Adipocyte (in vitro differentiated cells): ENCODE measurements at regions not wholly inside any gene's neighbourhood (a gene's known extent, or its start where the extent isn't known, plus 50 kb on each side); places are given as distances from the start of the nearest gene placed in this dataset.

Experiments used
- DNase-seq: peaks from one replicate; pipeline ENCODE4 v3.0.0-alpha.2; 2015; ENCODE audit warnings: low read depth
- H3K27me3 ChIP-seq: replicated peaks from 2 replicates; pipeline ENCODE4 v1.7.0; 2013; ENCODE audit warnings: mild to moderate bottlenecking, low read length, moderate library complexity; ENCODE audit not compliant: control insufficient read depth, insufficient read depth
- H3K36me3 ChIP-seq: 2 replicates; pipeline ENCODE4 v1.7.0; 2013; ENCODE audit warnings: low read length, mild to moderate bottlenecking, moderate library complexity; ENCODE audit not compliant: control insufficient read depth, insufficient read depth, severe bottlenecking
- H3K4me1 ChIP-seq: 2 replicates; pipeline ENCODE4 v1.7.0; 2013; ENCODE audit warnings: mild to moderate bottlenecking, low read length, moderate library complexity; ENCODE audit not compliant: control insufficient read depth, insufficient read depth
- H3K4me3 ChIP-seq: 2 replicates; pipeline ENCODE4 v1.7.0; 2013; ENCODE audit warnings: mild to moderate bottlenecking, low read length, moderate library complexity
- H3K9ac ChIP-seq: 2 replicates; pipeline ENCODE4 v1.7.0; 2013; ENCODE audit warnings: mild to moderate bottlenecking, low read length, moderate library complexity
- H3K9me3 ChIP-seq: 2 replicates; pipeline ENCODE4 v1.7.0; 2013; ENCODE audit warnings: mild to moderate bottlenecking, low read length, moderate library complexity; ENCODE audit not compliant: control insufficient read depth

DNA sequence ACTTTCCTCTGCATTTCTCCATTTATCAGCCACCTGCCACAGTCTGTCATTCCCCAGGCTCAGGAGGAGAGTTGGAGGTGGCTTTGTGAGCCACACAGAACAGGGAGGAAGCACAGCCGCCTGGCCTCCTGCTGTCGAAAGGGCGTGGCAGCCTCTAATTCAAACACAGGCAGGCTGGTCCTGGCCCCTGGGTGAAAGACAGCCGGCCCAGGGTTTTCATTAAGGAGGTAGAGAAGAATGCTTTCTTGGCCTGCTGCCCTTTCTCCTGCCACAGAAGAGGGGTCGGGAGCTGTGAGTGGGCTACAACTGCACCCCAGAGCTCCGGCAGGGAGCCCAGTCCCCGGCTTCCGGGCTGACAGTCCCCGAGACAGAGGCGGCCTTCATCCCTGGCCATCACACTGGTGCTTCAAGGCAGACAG is 108.6 kb upstream of the FZD10 start:
- Histone ChIP-seq H3K4me3 (no peak overlapping the region), H3K27me3 (peaks cover 8% of the 10 kb centered on the region), H3K9ac (no peak overlapping the region), H3K9me3 (no peaks in the 10 kb centered on the region), H3K4me1 (no peaks in the 10 kb centered on the region), H3K36me3 (no peaks in the 10 kb centered on the region)
- DNase-seq = no peak

DNA sequence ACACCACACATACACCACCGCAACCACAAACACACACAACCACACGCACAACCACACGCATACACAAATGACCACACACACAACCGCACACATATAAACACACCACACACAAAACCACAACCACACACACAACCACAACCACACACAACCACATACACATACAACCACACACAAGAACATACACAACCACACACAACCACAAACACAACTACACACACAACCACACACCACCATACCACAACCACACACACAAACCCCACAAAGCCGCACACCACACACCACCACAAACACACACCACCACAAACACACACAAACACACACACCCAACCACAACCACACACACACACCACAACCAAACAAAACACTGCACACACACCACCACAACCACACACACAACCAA is 107.5 kb upstream of the FZD10 start:
- Histone ChIP-seq H3K4me1 (no peaks in the 10 kb centered on the region), H3K9ac (no peak overlapping the region), H3K9me3 (no peaks in the 10 kb centered on the region), H3K4me3 (no peak overlapping the region), H3K27me3 (peaks cover 19% of the 10 kb centered on the region), H3K36me3 (no peaks in the 10 kb centered on the region)
- DNase-seq = no peak

DNA sequence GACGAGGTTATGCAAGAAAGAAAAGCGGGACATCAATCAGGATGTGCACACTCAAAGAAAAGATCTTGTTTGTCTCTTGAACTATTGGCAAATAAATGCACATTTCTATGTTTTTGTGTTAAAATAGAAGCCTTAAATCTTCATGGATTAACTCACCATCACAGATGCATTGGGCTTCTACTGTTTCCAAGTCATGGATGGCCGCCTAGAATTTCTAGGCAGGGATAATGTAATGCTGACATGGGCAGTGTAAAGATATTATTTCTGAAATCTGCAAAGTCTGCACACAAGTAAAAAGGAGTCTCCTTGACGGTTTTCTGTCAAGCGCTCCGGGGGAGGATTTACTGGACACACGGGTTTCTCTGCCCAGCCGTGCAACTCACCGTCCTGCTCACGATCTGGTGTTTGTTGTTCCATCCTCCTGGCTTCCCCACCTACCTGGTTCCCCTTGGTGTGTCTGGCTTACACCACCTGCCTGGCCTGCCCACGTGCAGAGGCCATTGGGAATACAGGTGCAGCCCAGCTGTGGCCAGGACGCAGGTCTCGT is 103.3 kb upstream of the FZD10 start:
- Histone ChIP-seq H3K36me3 (no peaks in the 10 kb centered on the region), H3K9ac (no peak overlapping the region), H3K4me1 (no peaks in the 10 kb centered on the region), H3K4me3 (no peak overlapping the region), H3K9me3 (peaks cover 4% of the 10 kb centered on the region), H3K27me3 (peaks cover 11% of the 10 kb centered on the region)
- no peak for DNase-seq

DNA sequence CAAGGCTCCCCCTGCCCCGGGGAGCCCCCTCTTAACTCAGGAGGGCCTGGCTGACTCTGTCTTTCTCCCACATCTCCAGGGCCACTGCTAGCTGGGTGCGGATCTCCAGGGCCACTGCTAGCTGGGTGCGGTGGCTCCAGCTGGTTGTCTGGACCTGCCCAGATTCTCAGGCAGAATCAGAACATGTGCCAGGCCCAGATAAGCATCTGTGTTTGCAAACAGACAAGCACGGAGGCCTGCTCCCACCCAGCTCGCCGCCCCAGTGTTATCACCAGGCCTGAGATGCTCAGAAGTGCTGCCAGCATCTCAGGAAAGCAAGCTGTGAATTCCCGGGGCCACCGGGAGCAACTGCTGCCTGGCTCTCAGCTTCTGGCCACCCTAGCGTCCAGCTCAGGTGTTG is 98.4 kb upstream of the FZD10 start:
- no peak overlapping the region for H3K4me3 ChIP-seq
- H3K27me3 ChIP-seq = peaks cover 10% of the 10 kb centered on the region
- H3K4me1 ChIP-seq = no peaks in the 10 kb centered on the region
- no peaks in the 10 kb centered on the region for H3K36me3 ChIP-seq
- H3K9ac ChIP-seq = no peak overlapping the region
- DNase-seq = no peak
- H3K9me3 ChIP-seq = peaks cover 4% of the 10 kb centered on the region

DNA sequence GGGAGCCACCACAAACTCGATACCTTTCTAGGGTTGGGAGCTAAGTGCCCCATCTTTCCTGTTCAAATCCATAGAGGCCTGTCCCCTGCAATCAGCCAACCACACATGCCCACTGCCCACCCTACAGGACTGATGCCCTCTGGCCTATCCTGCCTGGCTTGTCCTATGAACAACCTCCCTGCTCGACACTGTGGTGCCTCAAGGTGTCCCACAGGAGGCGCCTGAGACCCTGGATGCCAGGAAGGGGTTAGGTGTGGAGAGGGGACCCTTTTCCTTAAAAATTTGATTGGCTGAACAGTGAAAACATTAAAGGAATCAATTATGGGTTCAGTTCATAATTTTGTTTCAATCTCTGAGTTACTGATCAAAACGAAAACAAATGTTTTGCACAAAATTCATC is 97.3 kb upstream of the FZD10 start:
- Histone ChIP-seq H3K36me3 (no peaks in the 10 kb centered on the region), H3K4me1 (no peaks in the 10 kb centered on the region), H3K27me3 (no peaks in the 10 kb centered on the region), H3K9me3 (peaks cover 4% of the 10 kb centered on the region), H3K4me3 (no peak overlapping the region), H3K9ac (no peak overlapping the region)
- no peak for DNase-seq

DNA sequence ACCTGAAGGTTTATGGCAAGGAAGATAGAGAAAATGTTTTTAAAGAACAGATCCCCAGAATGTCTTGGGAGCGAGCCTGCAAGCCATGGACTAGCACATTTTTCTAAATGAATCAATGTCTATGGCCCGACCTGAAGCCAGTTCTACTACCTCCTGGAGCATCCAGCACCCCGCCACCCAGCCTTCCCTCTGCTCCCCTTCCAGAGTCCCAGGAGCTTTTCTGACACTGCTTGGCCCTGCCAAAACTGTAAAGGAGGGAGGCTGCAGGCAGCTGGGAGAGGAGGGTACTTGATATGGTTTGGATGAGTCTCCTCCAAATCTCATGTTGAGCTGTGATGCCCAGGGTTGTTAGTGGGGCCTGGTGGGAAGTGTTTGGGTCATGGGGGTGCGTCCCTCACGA is 95.5 kb upstream of the FZD10 start:
- Histone ChIP-seq H3K4me1 (no peaks in the 10 kb centered on the region), H3K36me3 (no peaks in the 10 kb centered on the region), H3K9ac (no peak overlapping the region), H3K9me3 (no peaks in the 10 kb centered on the region), H3K27me3 (no peaks in the 10 kb centered on the region), H3K4me3 (no peak overlapping the region)
- no peak for DNase-seq

DNA sequence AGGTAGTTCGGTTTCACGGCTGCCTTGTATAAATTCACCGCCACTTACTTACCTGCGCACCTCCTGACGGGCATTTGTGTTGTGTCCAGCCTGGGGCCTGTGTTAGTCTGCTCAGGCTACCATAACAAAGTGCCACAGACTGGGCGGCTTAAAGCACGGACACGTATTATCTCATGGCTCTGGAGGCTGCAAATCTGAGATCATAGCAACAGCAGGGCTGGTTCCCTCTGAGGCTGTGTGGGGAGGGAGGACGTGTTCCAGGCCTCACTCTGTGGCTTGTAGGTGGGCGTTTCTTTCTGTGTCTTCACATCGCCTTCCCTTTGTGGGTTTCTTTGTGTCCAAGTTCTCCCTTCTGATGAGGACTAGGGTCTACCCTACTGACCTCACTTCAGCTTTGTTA is 93.5 kb upstream of the FZD10 start:
- Histone ChIP-seq H3K9ac (no peak overlapping the region), H3K9me3 (no peaks in the 10 kb centered on the region), H3K4me3 (no peak overlapping the region), H3K27me3 (no peaks in the 10 kb centered on the region), H3K4me1 (no peaks in the 10 kb centered on the region), H3K36me3 (no peaks in the 10 kb centered on the region)
- no peak for DNase-seq

DNA sequence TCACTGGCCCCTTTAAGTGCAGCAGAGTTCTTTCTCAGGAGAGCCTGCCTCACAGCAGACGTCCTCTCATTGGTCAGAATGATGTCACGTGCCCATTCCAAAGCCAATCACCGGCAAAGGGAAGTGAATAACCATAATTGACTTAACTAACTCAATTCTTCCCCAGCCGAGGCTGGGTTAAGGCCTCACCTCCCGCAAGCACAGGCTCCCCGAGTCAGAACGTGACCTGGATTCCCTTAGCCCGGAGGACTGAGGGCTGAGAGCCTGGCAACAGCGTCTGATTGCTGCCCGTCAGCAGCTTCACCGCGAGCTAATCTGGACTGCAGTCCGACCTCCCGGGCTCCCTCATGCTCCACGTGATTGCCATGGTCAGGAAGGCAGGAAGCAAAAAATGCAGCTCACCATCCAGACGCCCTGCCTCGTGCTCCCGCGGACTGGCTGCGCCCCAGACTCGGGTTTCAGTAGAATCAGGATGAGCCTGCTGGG is 92.1 kb upstream of the FZD10 start:
- DNase-seq = no peak
- Histone ChIP-seq H3K27me3 (no peaks in the 10 kb centered on the region), H3K36me3 (no peaks in the 10 kb centered on the region), H3K9ac (no peak overlapping the region), H3K9me3 (no peaks in the 10 kb centered on the region), H3K4me1 (no peaks in the 10 kb centered on the region), H3K4me3 (peak overlapping the region; percentile 52)

DNA sequence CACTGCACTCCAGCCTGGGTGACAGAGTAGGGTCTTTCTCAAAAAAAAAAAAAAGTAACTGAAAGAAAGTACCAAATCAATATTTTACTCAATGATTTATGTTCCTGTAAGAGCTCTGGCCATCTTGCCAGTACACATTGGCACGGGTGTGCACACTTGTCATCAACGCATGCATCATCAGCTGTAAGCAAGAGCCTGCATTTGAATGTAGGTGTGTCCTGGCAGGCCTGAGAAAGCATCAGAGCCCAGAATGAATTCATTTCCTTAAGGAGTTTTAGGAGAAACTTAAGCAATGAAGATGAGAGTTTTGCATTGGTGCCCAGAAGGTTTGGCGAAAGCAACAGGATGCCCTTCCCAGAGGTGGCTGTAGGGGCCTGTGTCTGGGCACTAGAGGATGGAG is 88.5 kb upstream of the FZD10 start:
- Histone ChIP-seq H3K4me1 (no peaks in the 10 kb centered on the region), H3K36me3 (no peaks in the 10 kb centered on the region), H3K4me3 (no peak overlapping the region), H3K27me3 (no peaks in the 10 kb centered on the region), H3K9ac (no peak overlapping the region), H3K9me3 (no peaks in the 10 kb centered on the region)
- no peak for DNase-seq

DNA sequence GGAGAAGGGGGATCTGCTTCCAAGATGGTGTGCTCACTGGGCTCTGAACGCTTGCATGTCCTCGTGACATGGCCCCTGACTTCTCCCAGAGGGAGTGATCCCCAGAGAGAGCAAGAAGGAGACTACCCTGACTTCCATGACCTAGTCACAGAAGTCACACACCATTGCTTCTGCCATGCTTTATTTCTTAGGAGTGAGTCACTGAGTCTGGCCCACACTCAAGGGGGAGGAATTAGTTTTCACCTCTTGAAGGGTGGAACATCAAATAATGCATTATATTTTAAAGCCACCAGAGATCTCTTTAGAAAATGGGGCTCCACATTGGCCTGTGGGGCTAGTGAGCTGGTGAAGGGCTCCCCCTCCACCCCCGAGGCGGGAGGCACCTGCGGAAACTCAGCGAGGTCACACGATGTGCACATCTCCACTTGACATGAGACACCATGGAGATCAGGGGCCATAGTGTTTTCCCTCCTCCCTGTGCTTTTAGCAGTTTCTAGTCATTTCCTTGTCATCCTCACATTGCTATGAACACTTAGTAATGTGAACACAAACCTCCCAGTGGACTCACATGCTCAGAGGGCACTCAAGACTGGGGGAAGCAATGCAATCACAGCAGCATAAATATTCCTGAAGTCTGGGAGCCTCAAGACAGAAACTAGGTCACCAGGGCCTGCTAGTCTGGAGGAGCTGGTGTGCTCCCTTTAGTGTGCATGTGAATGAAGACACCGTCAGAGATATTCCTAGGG is 87.4 kb upstream of the FZD10 start:
- no peak overlapping the region for H3K4me3 ChIP-seq
- H3K9ac ChIP-seq = no peak overlapping the region
- H3K9me3 ChIP-seq = no peaks in the 10 kb centered on the region
- H3K27me3 ChIP-seq = no peaks in the 10 kb centered on the region
- no peak for DNase-seq
- H3K36me3 ChIP-seq = no peaks in the 10 kb centered on the region
- no peaks in the 10 kb centered on the region for H3K4me1 ChIP-seq

DNA sequence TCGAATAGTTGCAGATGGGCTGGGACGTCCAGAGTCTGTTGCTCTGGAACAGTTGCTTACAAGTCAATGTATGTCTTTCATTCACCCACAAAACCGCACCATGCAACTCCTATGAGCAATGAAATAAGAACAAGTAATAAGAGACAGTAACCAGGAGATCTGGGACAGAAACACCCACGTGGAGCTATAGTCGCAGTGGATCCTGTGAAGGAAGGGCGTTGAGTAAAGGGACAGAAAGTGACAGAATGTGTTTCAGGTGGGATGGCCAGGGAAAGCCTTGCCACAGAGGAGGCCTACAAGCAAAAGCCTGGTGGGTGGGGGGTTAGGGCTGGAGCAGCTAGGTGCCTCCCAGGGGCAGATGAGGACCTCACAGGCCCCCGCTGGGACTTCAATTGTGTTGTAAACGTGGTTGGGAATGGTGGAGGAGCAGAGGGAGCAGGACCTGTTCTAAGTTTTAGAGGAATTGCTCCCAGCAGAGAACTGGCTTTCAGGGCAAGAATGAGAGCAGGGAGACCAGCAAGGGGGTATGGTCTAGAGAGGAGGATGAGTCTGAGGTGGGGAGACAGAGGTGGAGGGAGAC is 86.7 kb upstream of the FZD10 start:
- H3K4me3 ChIP-seq = no peak overlapping the region
- no peaks in the 10 kb centered on the region for H3K36me3 ChIP-seq
- no peaks in the 10 kb centered on the region for H3K9me3 ChIP-seq
- DNase-seq = no peak
- H3K9ac ChIP-seq = no peak overlapping the region
- H3K4me1 ChIP-seq = no peaks in the 10 kb centered on the region
- H3K27me3 ChIP-seq = no peaks in the 10 kb centered on the region
